Neural progenitor cell (in vitro differentiated cells): ENCODE measurements at regions not wholly inside any gene's neighbourhood (a gene's known extent, or its start where the extent isn't known, plus 50 kb on each side); places are given as distances from the start of the nearest gene placed in this dataset.

Experiments
- EZH2 ChIP-seq: fragments of 200-600 bp; sonication (generic); IDR thresholded peaks from 2 replicates; pipeline ENCODE4 v1.6.1; 2017; ENCODE audit warnings: antibody characterized with exemption, mild to moderate bottlenecking, moderate library complexity
- EZH2phosphoT487 ChIP-seq: fragments of 200-600 bp; sonication (generic); IDR thresholded peaks from 2 replicates; pipeline ENCODE4 v1.6.1; 2017; ENCODE audit warnings: antibody characterized with exemption
- TF ChIP-seq, protein P1 (sequence below): fragments of 200-600 bp; sonication (generic); IDR thresholded peaks from 2 replicates; pipeline ENCODE4 v1.5.1; 2017; ENCODE audit warnings: antibody characterized with exemption, mild to moderate bottlenecking

- TF ChIP-seq, protein P1, sequence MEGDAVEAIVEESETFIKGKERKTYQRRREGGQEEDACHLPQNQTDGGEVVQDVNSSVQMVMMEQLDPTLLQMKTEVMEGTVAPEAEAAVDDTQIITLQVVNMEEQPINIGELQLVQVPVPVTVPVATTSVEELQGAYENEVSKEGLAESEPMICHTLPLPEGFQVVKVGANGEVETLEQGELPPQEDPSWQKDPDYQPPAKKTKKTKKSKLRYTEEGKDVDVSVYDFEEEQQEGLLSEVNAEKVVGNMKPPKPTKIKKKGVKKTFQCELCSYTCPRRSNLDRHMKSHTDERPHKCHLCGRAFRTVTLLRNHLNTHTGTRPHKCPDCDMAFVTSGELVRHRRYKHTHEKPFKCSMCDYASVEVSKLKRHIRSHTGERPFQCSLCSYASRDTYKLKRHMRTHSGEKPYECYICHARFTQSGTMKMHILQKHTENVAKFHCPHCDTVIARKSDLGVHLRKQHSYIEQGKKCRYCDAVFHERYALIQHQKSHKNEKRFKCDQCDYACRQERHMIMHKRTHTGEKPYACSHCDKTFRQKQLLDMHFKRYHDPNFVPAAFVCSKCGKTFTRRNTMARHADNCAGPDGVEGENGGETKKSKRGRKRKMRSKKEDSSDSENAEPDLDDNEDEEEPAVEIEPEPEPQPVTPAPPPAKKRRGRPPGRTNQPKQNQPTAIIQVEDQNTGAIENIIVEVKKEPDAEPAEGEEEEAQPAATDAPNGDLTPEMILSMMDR = no peak
- TF ChIP-seq EZH2 (no peak), EZH2phosphoT487 (no peak)
Observed at GRCh38 chr14:105903971-105904370, 377.6 kb downstream of the TMEM121 start.
